A549 (cell line): ENCODE measurements at regions not wholly inside any gene's neighbourhood (a gene's known extent, or its start where the extent isn't known, plus 50 kb on each side); places are given as distances from the start of the nearest gene placed in this dataset.
A peak's percentile ranks its signal among the peaks of the same experiment; 100 is the strongest.
"Not testable (repeated sequence)": the region's sequence is repeated elsewhere in the genome, so short reads cannot be mapped to it uniquely, and the experiment has no call there.

Experiments
- ATAC-seq, 2 experiments: fragments of 200-7000 bp in 1 of 2; fragments of >200 bp in 1 of 2; cut with Nextera tagmentation in 1 of 2; cut with Tn5 transposase in 1 of 2; 3 replicates each; pipeline versions ENCODE4 v1.8.0 to v1.9.1; 2018 to 2020; ENCODE audit warnings: mild to moderate bottlenecking in 1 of 2, moderate library complexity in 1 of 2
- CTCF ChIA-PET: fragments of 300-600 bp; sonication (Branson Sonifier 250); formaldehyde crosslinking; extraction: SDS; loops from one replicate; lab custom pipeline; 2021; ENCODE audit warnings: antibody characterized with exemption, inconsistent platforms; lab: Yijun Ruan, JAX
- POLR2A ChIA-PET: fragments of 350-600 bp; formaldehyde crosslinking; extraction: SDS; loops from one replicate; lab custom pipeline; 2021; ENCODE audit warnings: antibody characterized with exemption, inconsistent platforms; lab: Yijun Ruan, JAX
- DNase-seq, 2 experiments: peaks; one replicate each; pipeline versions ENCODE4 v3.0.0 to v3.0.0-alpha.2; 2011 to 2016; ENCODE audit warnings: low read depth in 1 of 2, low spot score in 1 of 2
- FAIRE-seq: peaks from 2 replicates; lab custom pipeline; 2011; peaks lifted over from hg19 to GRCh38; lab: Jason Lieb, UNC
- H3K27ac ChIP-seq, 2 experiments: fragments of >200 bp; sonication (Bioruptor Twin); formaldehyde crosslinking; 3 replicates each; pipeline ENCODE4 v1.5.1; 2016 to 2017
- H3K4me1 ChIP-seq: fragments of >200 bp; sonication (Bioruptor Twin); formaldehyde crosslinking; 3 replicates; pipeline ENCODE4 v1.6.1; 2016
- H3K4me2 ChIP-seq: fragments of >200 bp; sonication (Bioruptor Twin); formaldehyde crosslinking; 3 replicates; pipeline ENCODE4 v1.6.1; 2016
- H3K4me3 ChIP-seq: fragments of >200 bp; sonication (Bioruptor Twin); formaldehyde crosslinking; 3 replicates; pipeline ENCODE4 v1.5.1; 2016
- H3K9me3 ChIP-seq: fragments of >200 bp; sonication (Bioruptor Twin); formaldehyde crosslinking; 3 replicates; pipeline ENCODE4 v1.6.1; 2016
- BCL3 ChIP-seq: fragments of >200 bp; sonication (Bioruptor Twin); formaldehyde crosslinking; IDR thresholded peaks from 3 replicates; pipeline ENCODE4 v1.6.1; 2016
- CBX8 ChIP-seq: fragments of 200-600 bp; sonication (generic); IDR thresholded peaks from 2 replicates; pipeline ENCODE4 v1.6.1; 2016
- CHD4 ChIP-seq: fragments of 200-600 bp; sonication (generic); IDR thresholded peaks from 2 replicates; pipeline ENCODE4 v1.6.1; 2016; ENCODE audit warnings: antibody characterized with exemption, mild to moderate bottlenecking, borderline replicate concordance
- CTCF ChIP-seq: fragments of >200 bp; sonication (Bioruptor Twin); formaldehyde crosslinking; IDR thresholded peaks from 3 replicates; pipeline ENCODE4 v1.5.1; 2016
- EHF ChIP-seq: fragments of 250-450 bp; sonication (Bioruptor Pico); IDR thresholded peaks from 2 replicates; pipeline ENCODE4 v1.5.0; 2020; ENCODE audit warnings: mild to moderate bottlenecking
- EP300 ChIP-seq, 2 experiments: fragments of >200 bp; sonication (Bioruptor Twin); formaldehyde crosslinking; IDR thresholded peaks; 2 replicates in 1 of 2; 3 replicates in 1 of 2; pipeline ENCODE4 v1.6.1; 2016 to 2017
- FOSL2 ChIP-seq, 2 experiments: fragments of 450-650 bp in 1 of 2; fragments of >200 bp in 1 of 2; sonication (Bioruptor Twin) in 1 of 2; formaldehyde crosslinking; IDR thresholded peaks; 2 replicates each; pipeline versions ENCODE4 v1.5.0 to v1.6.1; 2016 to 2020; ENCODE audit warnings: mild to moderate bottlenecking in 1 of 2, moderate library complexity in 1 of 2
- KDM1A ChIP-seq: fragments of 200-600 bp; sonication (generic); IDR thresholded peaks from 2 replicates; pipeline ENCODE4 v1.6.1; 2016; ENCODE audit warnings: low read depth, mild to moderate bottlenecking
- MAZ ChIP-seq: fragments of 150-350 bp; IDR thresholded peaks from 2 replicates; pipeline ENCODE4 v1.6.1; 2014; ENCODE audit warnings: antibody characterized with exemption, low read depth, low read length, borderline replicate concordance
- NFE2L2 ChIP-seq: fragments of 150-350 bp; conservative IDR thresholded peaks from 2 replicates; pipeline ENCODE4 v1.6.1; 2014; ENCODE audit warnings: low read length
- NR3C1 ChIP-seq: fragments of >200 bp; sonication (Bioruptor Twin); formaldehyde crosslinking; IDR thresholded peaks from 3 replicates; pipeline ENCODE4 v1.6.1; 2017
- RAD21 ChIP-seq, 2 experiments: fragments of >200 bp in 1 of 2; sonication (Bioruptor Twin) in 1 of 2; formaldehyde crosslinking in 1 of 2; IDR thresholded peaks in 1 of 2; conservative IDR thresholded peaks in 1 of 2; 2 replicates in 1 of 2; 3 replicates in 1 of 2; pipeline ENCODE4 v1.6.1; 2012 to 2018; ENCODE audit warnings: inconsistent platforms in 1 of 2
- RARB ChIP-seq: fragments of 250-450 bp; sonication (Bioruptor Pico); IDR thresholded peaks from 2 replicates; pipeline ENCODE4 v1.8.0; 2021; ENCODE audit warnings: mild to moderate bottlenecking, moderate library complexity
- SREBF2 ChIP-seq: fragments of 450-650 bp; IDR thresholded peaks from 2 replicates; pipeline ENCODE4 v1.6.1; 2014; ENCODE audit warnings: mild to moderate bottlenecking, moderate library complexity
- WGBS: methylation state at CpG from one replicate; pipeline ENCODE4 v1.1.6; 2017; ENCODE audit errors: missing lambda C conversion rate; 5-methylcytosine and 5-hydroxymethylcytosine counted together

GRCh38 chr4:64642936-64643335, 233.7 kb upstream of the TECRL start (continued):
- TF ChIP-seq RARB (CRISPR knock-in tag) (no peak), CTCF (no peak)

GRCh38 chr4:64640402-64640801, 231.2 kb upstream of the TECRL start:
- H3K4me3 ChIP-seq, H3K4me2 ChIP-seq, POLR2A ChIA-PET, DNase-seq, H3K4me1 ChIP-seq, ATAC-seq, CTCF ChIA-PET, FAIRE-seq, H3K27ac ChIP-seq, H3K9me3 ChIP-seq: not testable (repeated sequence)
- 76% methylated on average over 9 of the region's 21 CpGs for WGBS

- TF ChIP-seq NFE2L2 (no peak), CHD4 (no peak), CBX8 (no peak), SREBF2 (no peak), EP300 (IDR thresholded peaks at IDR 0.05) (no peak), MAZ (no peak), NR3C1 (no peak), RAD21 (conservative IDR thresholded peaks at IDR 0.05 in 1 of 2, IDR thresholded peaks at IDR 0.05 in 1 of 2) (no peak)
- Histone ChIP-seq H3K4me1 (no peaks in the 10 kb centered on the region), H3K9me3 (no peaks in the 10 kb centered on the region), H3K27ac (no peak overlapping the region), H3K4me3 (no peak overlapping the region), H3K4me2 (no peak overlapping the region)
- CTCF ChIA-PET: no interaction called here
- WGBS: 26% methylated on average over 3 of the region's 3 CpGs
- no peak for ATAC-seq
- no peak for FAIRE-seq
- POLR2A ChIA-PET: no interaction called here
- no peak for DNase-seq
Observed at GRCh38 chr4:64625438-64625837, 216.2 kb upstream of the TECRL start.

GRCh38 chr4:64617800-64618199, 208.6 kb upstream of the TECRL start:
- TF ChIP-seq CTCF (peak; percentile 29; the same call in 2 of the 3 replicates), KDM1A (no peak), EHF (CRISPR knock-in tag) (no peak), RAD21 (conservative IDR thresholded peaks at IDR 0.05 in 1 of 2, IDR thresholded peaks at IDR 0.05 in 1 of 2) (peak in 1 of 2 experiments; percentile 12; a peak in 1 of 5 replicates), FOSL2 (IDR thresholded peaks at IDR 0.05) (no peak), FOSL2 (CRISPR knock-in tag; IDR thresholded peaks at IDR 0.05) (no peak), BCL3 (no peak), MAZ (no peak)
- TF ChIP-seq, all 56 proteins: peak for 2
- H3K4me3 ChIP-seq: no peak overlapping the region
- H3K27ac ChIP-seq: no peak overlapping the region
- CTCF ChIA-PET: no interaction called here
- H3K4me1 ChIP-seq: no peaks in the 10 kb centered on the region
- POLR2A ChIA-PET: no interaction called here
- no peaks in the 10 kb centered on the region for H3K9me3 ChIP-seq
- ATAC-seq (no peak), DNase-seq (peak; percentile 0 to 15), FAIRE-seq (no peak)
- 0 out of 3 replicates have a peak overlapping the region, but pooled peaks have one; percentile 32 for H3K4me2 ChIP-seq
- 4% methylated on average over 3 of the region's 3 CpGs for WGBS
